K562 (cell line): ENCODE measurements at regions not wholly inside any gene's neighbourhood (a gene's known extent, or its start where the extent isn't known, plus 50 kb on each side); places are given as distances from the start of the nearest gene placed in this dataset.

Source experiments
- CHD7 ChIP-seq: fragments of 200-600 bp; sonication (generic); IDR thresholded peaks from one replicate; pipeline ENCODE4 v1.6.1; 2012; ENCODE audit warnings: mild to moderate bottlenecking, low read depth, low read length, inconsistent platforms
- CTCF ChIP-seq, 3 experiments: IDR thresholded peaks in 2 of 3; conservative IDR thresholded peaks in 1 of 3; 2 replicates each; pipeline ENCODE4 v1.5.1; 2011 to 2012; ENCODE audit warnings: low read length in 3 of 3, mild to moderate bottlenecking in 3 of 3, control low read depth in 2 of 3, improper control_type of control experiment in 1 of 3, inconsistent platforms in 1 of 3, low read depth in 1 of 3, mixed read lengths in 1 of 3, moderate library complexity in 1 of 3; ENCODE audit not compliant: insufficient read depth in 2 of 3
- ESRRA ChIP-seq: fragments of 450-650 bp; IDR thresholded peaks from 2 replicates; pipeline ENCODE4 v1.6.1; 2014; ENCODE audit warnings: low read depth, mild to moderate bottlenecking, moderate library complexity, borderline replicate concordance
- EZH2 ChIP-seq: IDR thresholded peaks from 2 replicates; pipeline ENCODE4 v1.6.1; 2012; ENCODE audit warnings: low read depth, mild to moderate bottlenecking, inconsistent platforms, low read length, borderline replicate concordance
- HDAC6 ChIP-seq: IDR thresholded peaks from 2 replicates; pipeline ENCODE4 v1.6.1; 2012; ENCODE audit warnings: low read depth, mild to moderate bottlenecking, control low read depth, inconsistent platforms, low read length, moderate library complexity
- ILF3 ChIP-seq: fragments of 450-650 bp; IDR thresholded peaks from 2 replicates; pipeline ENCODE4 v1.6.1; 2018; ENCODE audit warnings: antibody characterized with exemption, mild to moderate bottlenecking, moderate library complexity, borderline replicate concordance
- MAZ ChIP-seq, 2 experiments: fragments of 450-650 bp in 1 of 2; sonication (generic) in 1 of 2; formaldehyde crosslinking; IDR thresholded peaks in 1 of 2; conservative IDR thresholded peaks in 1 of 2; 2 replicates each; pipeline versions ENCODE4 v1.4.0 to v1.5.0; 2020; ENCODE audit warnings: mild to moderate bottlenecking in 1 of 2, missing genetic modification reagents in 1 of 2
- NR3C1 ChIP-seq: sonication (generic); formaldehyde crosslinking; IDR thresholded peaks from 2 replicates; pipeline ENCODE4 v1.8.1; 2022; ENCODE audit warnings: missing genetic modification reagents
- RBM22 ChIP-seq: fragments of 200-400 bp; formaldehyde crosslinking; IDR thresholded peaks from 2 replicates; pipeline ENCODE4 v1.6.1; 2018; ENCODE audit warnings: low read length, low read depth; ENCODE audit not compliant: poor library complexity, severe bottlenecking
- RBM25 ChIP-seq: fragments of 200-400 bp; formaldehyde crosslinking; IDR thresholded peaks from 2 replicates; pipeline ENCODE4 v1.6.1; 2018; ENCODE audit warnings: low read length, low read depth, moderate library complexity; ENCODE audit not compliant: severe bottlenecking
- ZNF146 ChIP-seq: IDR thresholded peaks from one replicate; pipeline ENCODE4 v1.6.1; 2018; ENCODE audit warnings: missing compliant biosample characterization; ENCODE audit not compliant: unreplicated experiment
- ZNF24 ChIP-seq: fragments of 450-650 bp; IDR thresholded peaks from 2 replicates; pipeline ENCODE4 v1.6.1; 2016

- TF ChIP-seq CTCF (IDR thresholded peaks at IDR 0.05 in 2 of 3, conservative IDR thresholded peaks at IDR 0.05 in 1 of 3; ENCODE audit: insufficient read depth in 2 of 3, low read depth in 1 of 3, low read length in 3 of 3): no peak
- no peak for TF ChIP-seq HDAC6
- no peak for TF ChIP-seq ZNF24
- no peak for TF ChIP-seq RBM25
- no peak for TF ChIP-seq ZNF146 (CRISPR knock-in tag)
- TF ChIP-seq ILF3: no peak
- no peak for TF ChIP-seq CHD7
- no peak for TF ChIP-seq MAZ (CRISPR knock-in tag; conservative IDR thresholded peaks at IDR 0.05 in 1 of 2, IDR thresholded peaks at IDR 0.05 in 1 of 2)
- TF ChIP-seq ESRRA: no peak
- TF ChIP-seq NR3C1 (CRISPR knock-in tag): no peak
- no peak for TF ChIP-seq RBM22
- TF ChIP-seq EZH2: no peak
These were observed 255.7 kb downstream of the BUD13 start for GRCh38 chr11:116517077-116517476.
